Coronary artery (tissue), 2 donors: ENCODE measurements at regions not wholly inside any gene's neighbourhood (a gene's known extent, or its start where the extent isn't known, plus 50 kb on each side); places are given as distances from the start of the nearest gene placed in this dataset.

Experiments
- DNase-seq: peaks from one replicate; pipeline ENCODE4 v3.0.0-alpha.2; 2017; ENCODE audit warnings: low spot score
- H3K27ac ChIP-seq, 2 donors: fragments of 200-600 bp; sonication (generic); one replicate each; pipeline ENCODE4 v1.5.1; 2016 to 2019
- H3K4me3 ChIP-seq: fragments of 200-600 bp; sonication (generic); 2 replicates; pipeline ENCODE4 v1.5.1; 2016; ENCODE audit warnings: mild to moderate bottlenecking, moderate library complexity
- TF ChIP-seq, protein P1 (sequence below): fragments of 200-600 bp; sonication (generic); IDR thresholded peaks from one replicate; pipeline ENCODE4 v1.5.1; 2019; ENCODE audit warnings: antibody characterized with exemption

DNA sequence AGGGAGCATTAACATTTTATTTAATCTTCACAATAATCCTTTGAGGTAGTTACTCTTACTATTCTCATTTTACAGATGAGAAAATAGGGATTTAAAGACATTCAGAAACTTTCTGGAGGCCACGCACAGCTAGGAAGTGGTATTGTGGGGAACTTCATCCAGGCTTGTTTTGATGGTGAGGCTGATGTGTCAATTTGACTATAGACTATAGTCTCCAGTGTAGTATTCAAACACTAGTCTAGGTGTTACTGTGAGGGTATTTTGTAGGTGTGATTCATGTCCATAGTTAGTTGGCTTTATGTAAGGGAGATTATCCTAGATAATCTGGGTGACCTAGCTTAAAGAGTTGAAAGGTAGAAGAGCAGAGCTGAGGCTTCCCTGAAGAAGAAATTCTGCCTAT lies 54.1 kb upstream of the ELL2 start:
- H3K27ac ChIP-seq: no peak overlapping the region
- no peak overlapping the region for H3K4me3 ChIP-seq
- no peak for DNase-seq
- TF ChIP-seq, protein P1, sequence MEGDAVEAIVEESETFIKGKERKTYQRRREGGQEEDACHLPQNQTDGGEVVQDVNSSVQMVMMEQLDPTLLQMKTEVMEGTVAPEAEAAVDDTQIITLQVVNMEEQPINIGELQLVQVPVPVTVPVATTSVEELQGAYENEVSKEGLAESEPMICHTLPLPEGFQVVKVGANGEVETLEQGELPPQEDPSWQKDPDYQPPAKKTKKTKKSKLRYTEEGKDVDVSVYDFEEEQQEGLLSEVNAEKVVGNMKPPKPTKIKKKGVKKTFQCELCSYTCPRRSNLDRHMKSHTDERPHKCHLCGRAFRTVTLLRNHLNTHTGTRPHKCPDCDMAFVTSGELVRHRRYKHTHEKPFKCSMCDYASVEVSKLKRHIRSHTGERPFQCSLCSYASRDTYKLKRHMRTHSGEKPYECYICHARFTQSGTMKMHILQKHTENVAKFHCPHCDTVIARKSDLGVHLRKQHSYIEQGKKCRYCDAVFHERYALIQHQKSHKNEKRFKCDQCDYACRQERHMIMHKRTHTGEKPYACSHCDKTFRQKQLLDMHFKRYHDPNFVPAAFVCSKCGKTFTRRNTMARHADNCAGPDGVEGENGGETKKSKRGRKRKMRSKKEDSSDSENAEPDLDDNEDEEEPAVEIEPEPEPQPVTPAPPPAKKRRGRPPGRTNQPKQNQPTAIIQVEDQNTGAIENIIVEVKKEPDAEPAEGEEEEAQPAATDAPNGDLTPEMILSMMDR: no peak

DNA sequence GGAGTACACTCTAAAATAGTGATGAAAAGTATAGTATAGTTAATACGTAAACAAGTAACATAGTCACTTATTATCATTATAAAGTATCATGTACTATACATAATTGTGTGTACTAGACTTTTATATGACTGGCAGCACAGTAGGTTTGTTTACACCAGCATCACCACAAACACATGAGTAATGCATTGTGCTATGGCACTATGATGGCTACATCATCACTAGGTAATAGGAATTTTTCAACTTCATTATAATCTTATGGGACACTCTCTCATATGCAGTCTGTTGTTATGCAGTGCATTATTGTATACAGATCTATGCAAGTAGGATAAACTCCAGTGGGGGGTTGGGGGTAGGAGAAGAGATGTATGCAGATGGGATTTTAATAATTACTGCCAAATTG lies 52.7 kb upstream of the ELL2 start:
- TF ChIP-seq, protein P1: no peak
- no peak overlapping the region for H3K4me3 ChIP-seq
- no peak for DNase-seq
- H3K27ac ChIP-seq: no peak overlapping the region

DNA sequence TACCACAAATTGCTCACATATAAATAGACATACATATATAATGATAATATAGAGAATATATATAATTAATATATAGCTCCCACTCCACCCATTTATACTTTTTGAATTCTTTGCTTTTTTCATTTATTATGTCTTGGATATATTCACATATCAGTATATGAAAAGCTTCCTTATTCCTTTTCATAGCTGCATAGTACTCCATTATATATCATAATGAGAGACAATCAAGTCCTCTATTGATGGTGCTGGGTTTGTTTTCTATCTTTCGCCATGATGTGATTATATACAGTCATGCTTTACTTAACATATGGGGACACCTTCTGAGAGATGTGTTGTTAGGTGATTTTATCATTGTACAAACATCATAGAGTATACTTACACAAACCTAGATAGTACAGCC lies 51.6 kb upstream of the ELL2 start:
- TF ChIP-seq, protein P1: no peak
- no peak for DNase-seq
- Histone ChIP-seq H3K4me3 (no peak overlapping the region), H3K27ac (no peak overlapping the region)

DNA sequence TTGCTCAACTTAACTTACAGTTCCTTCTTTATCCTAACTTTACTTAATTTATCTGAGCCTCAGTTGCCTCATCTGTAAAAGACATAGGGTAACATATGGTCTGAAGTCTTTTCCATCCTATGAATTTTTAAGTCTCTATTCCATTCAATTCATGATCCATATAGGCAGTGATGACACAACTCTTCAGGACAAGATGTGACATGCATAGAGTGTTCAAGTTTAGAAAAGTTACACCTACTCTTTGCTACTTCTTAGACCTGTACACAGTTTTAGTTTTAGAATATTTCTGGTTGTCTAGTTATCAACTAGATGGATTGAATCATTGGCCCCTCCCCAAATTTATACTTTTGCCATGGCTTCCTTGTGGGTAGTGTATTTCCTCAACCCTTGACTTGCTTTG lies 50.7 kb upstream of the ELL2 start:
- no peak overlapping the region for H3K27ac ChIP-seq
- H3K4me3 ChIP-seq: no peak overlapping the region
- TF ChIP-seq, protein P1: no peak
- no peak for DNase-seq
